Activated naive CD4-positive, alpha-beta T cell (primary cell): ENCODE measurements at regions not wholly inside any gene's neighbourhood (a gene's known extent, or its start where the extent isn't known, plus 50 kb on each side); places are given as distances from the start of the nearest gene placed in this dataset.
"Not testable (repeated sequence)": the region's sequence is repeated elsewhere in the genome, so short reads cannot be mapped to it uniquely, and the experiment has no call there.

Experiments used
- DNase-seq, 4 experiments: peaks; one replicate each; lab custom pipeline; 2025; lab: John Stamatoyannopoulos, UW

- DNase-seq = no peak
These were observed 209.3 kb downstream of the SLC4A3 start for GRCh38 chr2:219836647-219837177.

DNA sequence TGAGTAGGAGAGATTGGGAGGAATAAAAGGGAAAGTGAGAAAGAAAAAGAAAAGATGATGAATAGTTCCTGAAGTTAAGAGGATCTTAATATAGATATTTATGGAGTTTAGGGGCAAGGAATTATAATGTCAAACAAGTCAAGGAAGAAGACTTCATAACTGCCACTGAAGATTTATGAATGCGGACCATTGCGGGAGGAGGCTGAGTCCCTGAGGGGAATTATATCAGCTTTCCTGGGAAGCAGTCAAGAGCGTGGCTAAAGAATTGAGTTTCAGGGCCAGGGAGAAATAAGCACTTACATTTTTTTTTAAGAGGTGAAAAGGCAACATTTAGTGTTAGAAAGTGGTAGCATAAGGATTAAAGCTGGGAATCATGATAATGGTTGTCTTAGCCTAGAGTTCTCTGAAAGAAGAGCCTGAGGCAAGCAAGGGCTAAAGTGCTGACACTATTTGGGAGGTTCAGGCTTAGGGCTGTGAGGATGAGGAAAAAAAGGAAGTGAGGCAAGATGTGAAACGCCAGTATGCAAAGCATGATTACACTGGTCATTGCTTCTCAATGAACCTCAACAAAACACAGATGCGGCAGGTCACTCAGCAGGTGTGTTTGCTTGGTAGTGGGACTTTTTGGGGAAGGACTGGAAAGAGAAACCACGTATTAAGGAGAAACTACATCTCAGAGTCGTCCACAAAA, 217.1 kb downstream of the SLC4A3 start:
- DNase-seq = no peak

DNA sequence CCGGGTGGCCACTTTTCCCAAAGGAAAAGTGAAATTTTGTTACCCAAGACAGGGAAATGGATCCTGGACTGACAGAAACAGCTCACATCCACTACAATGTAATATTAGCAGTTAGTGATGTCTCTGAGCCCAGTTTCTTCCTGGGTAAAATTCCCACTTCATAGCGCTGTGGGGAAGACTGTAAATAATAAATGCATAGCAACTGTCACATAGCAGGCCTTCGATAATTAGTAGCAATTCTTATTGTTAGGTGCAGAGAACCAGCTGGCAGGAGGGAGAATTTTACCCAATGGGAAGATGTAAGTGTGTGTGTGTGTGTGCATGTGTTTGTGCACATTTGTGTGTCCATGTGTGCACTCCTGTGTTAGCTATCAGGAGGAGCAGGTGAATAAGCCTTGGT, 221.5 kb downstream of the SLC4A3 start:
- no peak for DNase-seq

DNA sequence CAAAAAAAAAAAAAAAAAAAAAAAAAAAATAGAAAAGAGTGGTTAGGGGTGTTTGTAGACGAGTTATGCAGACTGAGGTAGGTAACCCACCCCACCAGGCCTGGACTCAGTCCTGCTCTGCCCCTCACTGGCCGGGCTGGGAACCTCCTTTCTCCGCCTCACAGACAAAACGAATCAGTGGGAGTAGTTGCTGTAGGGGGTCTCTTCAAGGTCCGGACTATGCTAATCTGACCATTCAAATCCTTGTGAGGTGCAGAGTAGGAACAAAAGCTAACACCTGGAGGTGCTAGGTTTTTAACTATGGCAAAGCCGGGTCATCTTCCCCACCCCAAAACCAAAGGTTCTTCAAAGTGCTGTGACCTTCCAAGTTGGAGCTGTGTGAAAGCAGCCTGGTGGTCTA, 223.7 kb downstream of the SLC4A3 start:
- DNase-seq = no peak

GRCh38 chr2:219851801-219852481, 224.5 kb downstream of the SLC4A3 start:
- no peak for DNase-seq

GRCh38 chr2:219852626-219853025, 225.2 kb downstream of the SLC4A3 start:
- DNase-seq = no peak

GRCh38 chr2:219856602-219857001, 229.2 kb downstream of the SLC4A3 start:
- DNase-seq = no peak

GRCh38 chr2:219857751-219858150, 230.3 kb downstream of the SLC4A3 start:
- DNase-seq = no peak

- no peak for DNase-seq
These were observed 233.9 kb downstream of the SLC4A3 start for GRCh38 chr2:219861307-219861706.

DNA sequence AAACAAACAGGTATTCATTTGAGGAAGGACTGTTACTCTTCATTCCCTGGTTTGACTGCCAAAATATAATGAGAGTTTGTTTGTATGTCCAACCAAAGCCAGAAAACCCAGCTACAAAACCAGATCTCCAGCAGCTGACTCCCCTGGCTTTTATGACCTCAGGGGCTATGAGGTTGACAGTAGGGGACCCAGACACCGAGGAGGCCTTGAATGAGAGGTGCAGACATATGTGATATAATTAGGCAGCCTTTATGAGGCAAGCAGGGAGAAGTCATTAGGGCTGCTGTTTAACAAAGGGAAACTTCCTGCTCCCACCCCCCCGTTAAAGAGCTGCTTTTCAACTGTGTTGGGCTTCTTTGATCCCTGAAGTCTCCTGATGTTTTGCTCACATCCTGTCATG, 236.7 kb downstream of the SLC4A3 start:
- no peak for DNase-seq

DNA sequence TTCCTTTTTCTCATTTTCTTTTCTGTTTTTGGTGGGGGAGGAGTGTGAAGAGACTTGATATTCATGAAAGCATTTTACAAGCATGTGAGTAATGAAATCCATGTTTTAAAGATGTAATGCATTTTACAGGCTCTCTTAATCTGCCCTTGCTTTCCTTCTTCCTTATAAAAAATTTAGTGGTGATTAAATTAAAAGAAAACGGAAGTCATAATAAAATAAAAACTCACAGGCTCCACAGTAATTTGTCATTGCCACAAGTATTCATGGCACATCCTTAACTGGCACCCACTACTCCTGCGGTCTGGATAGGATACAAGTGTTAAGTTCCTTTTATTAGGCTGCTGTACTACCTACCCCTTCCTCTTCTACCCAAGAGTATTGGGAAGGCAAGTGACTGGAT, 241.2 kb downstream of the SLC4A3 start:
- no peak for DNase-seq

GRCh38 chr2:219870041-219870440, 242.6 kb downstream of the SLC4A3 start:
- DNase-seq = no peak

DNA sequence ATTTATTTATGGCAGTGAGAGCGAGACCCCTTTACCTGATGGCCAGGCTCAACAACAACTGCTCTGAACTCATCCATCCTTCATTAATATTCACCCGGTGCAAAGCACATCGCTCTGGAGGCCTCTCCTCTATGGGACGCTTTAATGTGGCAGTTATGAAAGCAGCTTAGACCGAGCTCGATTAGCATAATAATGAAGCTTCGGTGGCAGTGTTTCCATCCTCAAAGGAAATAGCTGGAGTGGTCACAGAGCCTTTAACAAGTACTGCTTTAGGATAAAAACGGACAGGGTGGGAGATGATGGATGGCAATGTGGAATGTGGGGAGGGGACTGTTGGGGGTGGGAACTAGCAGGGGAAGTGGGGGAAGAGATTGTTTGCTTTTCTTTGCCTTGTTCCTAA, 243.9 kb downstream of the SLC4A3 start:
- DNase-seq = no peak

GRCh38 chr2:219875036-219875435, 247.6 kb downstream of the SLC4A3 start:
- no peak for DNase-seq

DNA sequence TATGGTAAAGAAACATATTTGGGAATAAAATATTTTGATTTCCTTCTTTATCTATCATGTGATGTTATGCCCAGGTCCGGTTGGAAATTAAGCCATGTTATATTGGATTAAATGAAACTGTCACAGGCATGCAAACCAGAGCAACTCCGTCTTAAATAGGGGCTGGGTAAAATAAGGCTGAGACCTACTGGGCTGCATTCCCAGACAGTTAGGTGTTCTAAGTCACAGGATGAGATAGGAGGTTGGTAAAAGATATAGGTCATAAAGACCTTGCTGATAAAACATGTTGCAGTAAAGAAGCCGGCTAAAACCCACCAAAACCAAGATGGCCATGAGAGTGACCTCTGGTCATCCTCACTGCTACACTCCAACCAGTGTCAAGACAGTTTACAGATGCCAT, 248.6 kb downstream of the SLC4A3 start:
- not testable (repeated sequence) for DNase-seq

GRCh38 chr2:219876931-219877330, 249.5 kb downstream of the SLC4A3 start:
- DNase-seq = no peak

DNA sequence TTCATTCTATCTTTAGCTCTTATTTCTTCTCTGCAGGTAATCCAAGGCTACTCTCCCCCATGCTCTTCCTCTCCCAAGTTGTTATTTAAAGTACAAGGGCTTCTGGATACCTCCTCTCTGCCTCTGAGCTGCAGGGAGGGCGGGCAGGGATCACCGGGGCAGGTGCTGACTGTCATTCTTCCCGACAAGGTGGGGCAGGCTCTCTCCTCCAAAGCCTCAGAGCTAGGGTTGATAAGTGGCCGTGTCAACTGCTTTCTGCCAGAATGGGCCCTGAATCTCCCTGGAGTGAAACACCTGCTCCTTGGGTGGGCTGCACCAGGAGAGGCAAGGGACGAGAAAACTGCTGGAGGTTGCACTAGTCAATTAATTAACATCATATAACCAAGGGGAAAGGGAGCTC, 250.3 kb downstream of the SLC4A3 start:
- no peak for DNase-seq

DNA sequence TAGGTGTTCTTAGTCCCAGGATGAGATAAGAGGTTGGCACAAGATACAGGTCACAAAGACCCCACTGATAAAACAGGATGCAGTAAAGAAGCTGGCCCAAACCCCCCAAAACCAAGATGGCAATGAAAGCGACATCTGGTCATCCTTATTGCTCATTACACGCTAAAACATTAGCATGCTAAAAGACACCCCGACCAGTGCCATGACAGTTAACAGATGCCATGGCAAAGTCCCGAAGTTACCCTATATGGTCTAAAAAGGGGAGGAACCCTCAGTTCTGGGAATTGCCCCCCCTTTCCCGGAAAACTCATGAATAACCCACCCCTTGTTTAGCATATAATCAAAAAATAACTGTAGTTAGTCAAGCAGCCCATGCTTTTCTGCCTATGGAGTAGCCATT, 251.1 kb downstream of the SLC4A3 start:
- DNase-seq = no peak

- DNase-seq = no peak
These were observed 254.4 kb downstream of the SLC4A3 start for GRCh38 chr2:219881851-219882250.

- DNase-seq = no peak
These were observed 259.2 kb downstream of the SLC4A3 start for GRCh38 chr2:219886615-219887014.

DNA sequence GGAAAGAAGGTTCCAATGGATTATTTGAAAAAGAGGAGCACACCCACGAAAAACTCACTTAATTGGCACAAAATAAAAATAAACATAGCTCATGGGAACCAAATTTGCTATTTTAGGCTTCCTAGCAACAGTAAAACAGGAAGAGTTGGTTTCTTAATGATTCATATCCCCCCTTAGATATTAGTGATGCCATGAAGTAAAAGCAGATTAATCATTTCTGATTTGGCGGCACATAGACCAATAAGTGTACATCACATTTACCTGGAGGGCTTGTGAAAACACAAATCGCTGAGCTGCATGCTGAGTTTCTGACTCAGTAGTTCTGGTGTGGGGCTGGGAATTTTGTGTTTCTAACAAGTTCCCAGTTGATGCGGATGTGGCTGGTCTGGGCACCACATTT, 260.4 kb downstream of the SLC4A3 start:
- DNase-seq = no peak

GRCh38 chr2:219893541-219893940, 266.1 kb downstream of the SLC4A3 start:
- DNase-seq = no peak

DNA sequence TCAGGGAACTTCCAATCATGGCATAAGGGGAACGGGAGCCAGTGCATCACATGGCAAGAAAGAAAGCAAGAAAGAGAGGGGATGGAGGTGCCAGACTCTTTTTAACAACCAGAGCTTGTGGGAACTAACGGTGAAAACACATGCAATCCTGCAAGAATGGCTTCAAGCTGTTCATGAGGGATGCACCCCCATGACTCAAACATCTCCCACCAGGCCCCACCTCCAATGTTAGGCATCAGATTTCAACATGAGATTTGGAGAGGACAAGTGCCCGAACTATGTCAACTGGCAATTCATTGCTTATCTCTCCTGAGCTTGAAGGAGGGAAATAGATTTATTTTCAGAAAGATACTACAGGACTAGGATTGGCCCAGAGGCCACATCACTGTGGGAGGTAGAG, 270.0 kb downstream of the SLC4A3 start:
- no peak for DNase-seq

DNA sequence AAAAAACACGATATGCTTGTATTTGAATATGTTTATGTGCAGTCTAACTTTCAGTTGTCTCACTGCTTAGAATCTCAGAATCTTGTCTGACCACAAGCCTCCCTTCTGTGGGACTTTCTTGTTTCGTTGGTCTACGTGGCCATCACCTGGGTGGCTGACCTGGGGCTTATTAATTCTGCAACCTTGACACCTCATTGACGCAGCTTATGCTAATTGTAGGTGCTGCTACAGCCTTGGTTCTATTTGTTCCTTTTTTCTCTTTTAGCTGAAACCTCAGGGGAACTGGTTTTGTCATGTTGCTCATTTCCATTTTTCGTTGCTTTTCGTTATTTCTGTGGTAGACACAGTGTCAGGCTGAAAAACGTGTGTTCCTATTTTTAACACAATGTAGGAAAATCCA, 273.7 kb downstream of the SLC4A3 start:
- no peak for DNase-seq
